VCaP (cell line): ENCODE measurements at regions not wholly inside any gene's neighbourhood (a gene's known extent, or its start where the extent isn't known, plus 50 kb on each side); places are given as distances from the start of the nearest gene placed in this dataset.

Source experiments
- H3K27ac ChIP-seq: fragments of 450-650 bp; 2 replicates; pipeline ENCODE4 v1.5.1; 2017
- TF ChIP-seq, protein P1 (sequence below): fragments of 450-650 bp; conservative IDR thresholded peaks from 2 replicates; pipeline ENCODE4 v1.5.1; 2017; ENCODE audit warnings: mild to moderate bottlenecking, moderate library complexity

DNA sequence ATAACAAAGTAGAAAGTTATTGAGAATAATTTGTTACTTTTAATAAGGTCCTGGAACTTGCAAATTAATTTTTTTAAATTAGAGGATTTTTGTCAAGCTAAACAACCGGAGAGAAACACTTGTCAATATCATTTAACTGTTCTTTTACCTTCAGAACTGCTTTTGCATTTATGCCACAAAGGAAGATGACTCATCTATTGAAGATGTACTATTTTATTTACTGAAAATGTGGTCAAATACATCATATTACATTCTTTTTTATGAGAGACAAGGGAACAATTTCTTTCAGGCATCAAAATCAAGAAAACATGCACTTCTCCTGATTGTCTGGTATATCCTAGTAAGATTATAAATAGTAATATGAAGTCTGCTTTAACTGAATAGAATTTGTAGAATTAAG is 558.2 kb upstream of the PRMT6 start:
- H3K27ac ChIP-seq, result no peak overlapping the region
- TF ChIP-seq, protein P1, sequence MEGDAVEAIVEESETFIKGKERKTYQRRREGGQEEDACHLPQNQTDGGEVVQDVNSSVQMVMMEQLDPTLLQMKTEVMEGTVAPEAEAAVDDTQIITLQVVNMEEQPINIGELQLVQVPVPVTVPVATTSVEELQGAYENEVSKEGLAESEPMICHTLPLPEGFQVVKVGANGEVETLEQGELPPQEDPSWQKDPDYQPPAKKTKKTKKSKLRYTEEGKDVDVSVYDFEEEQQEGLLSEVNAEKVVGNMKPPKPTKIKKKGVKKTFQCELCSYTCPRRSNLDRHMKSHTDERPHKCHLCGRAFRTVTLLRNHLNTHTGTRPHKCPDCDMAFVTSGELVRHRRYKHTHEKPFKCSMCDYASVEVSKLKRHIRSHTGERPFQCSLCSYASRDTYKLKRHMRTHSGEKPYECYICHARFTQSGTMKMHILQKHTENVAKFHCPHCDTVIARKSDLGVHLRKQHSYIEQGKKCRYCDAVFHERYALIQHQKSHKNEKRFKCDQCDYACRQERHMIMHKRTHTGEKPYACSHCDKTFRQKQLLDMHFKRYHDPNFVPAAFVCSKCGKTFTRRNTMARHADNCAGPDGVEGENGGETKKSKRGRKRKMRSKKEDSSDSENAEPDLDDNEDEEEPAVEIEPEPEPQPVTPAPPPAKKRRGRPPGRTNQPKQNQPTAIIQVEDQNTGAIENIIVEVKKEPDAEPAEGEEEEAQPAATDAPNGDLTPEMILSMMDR, result no peak

DNA sequence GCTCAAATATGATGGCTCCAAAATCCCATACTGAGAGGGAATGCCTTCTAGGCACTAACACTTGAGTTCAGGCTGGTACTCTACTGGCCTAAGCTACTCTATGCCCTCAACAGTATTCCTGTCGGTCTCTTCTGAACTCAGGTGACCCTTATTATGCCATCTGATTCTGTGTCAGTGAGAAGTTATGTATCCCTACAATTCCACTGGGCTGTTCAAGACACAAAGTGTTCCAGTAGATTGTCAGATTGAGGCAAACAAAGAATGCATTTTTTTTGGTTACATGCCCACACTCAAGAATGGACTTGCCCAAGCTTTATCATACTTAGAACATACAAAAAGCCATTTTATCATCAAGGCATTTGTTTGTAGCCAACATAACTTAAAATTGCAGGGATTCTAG is 553.8 kb upstream of the PRMT6 start:
- TF ChIP-seq, protein P1, result no peak
- no peak overlapping the region for H3K27ac ChIP-seq

DNA sequence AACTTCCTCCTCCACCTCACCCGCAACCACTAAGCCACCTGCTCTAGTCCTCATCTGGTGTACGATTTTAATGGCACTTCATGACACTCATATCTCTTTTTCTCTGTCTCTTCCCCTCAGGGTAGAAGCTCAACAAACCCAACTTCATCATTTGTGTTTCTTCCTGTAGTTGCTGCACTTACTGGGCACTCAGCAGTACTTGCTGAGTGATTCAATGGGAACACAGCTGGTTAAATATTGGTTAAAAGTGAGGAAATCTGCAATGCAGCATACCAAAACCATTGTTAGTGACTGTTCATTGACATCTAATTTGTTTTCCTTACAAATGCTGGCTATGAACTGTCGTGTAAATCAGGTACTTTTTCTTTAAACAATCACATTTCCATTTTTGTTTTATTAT is 541.1 kb upstream of the PRMT6 start:
- no peak overlapping the region for H3K27ac ChIP-seq
- TF ChIP-seq, protein P1, result no peak

DNA sequence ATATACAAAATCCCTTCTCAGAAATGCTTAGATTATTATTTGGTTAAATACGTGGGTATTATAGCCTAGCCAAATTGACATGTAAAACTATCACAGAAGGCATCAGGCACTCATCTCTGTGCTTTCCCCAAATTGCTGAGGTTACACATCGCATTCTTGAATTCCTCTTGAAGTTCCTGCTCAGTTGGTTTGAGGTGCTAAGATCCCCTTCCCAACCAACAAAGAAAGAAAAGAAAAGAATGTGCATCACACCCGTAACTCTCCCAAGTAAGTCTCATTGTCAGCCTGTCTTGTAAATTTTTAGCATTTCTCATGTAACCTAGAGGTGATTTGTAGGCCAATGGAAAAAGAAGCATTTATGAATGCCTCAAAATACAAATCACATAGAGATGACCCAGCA is 539.2 kb upstream of the PRMT6 start:
- H3K27ac ChIP-seq, result no peak overlapping the region
- TF ChIP-seq, protein P1, result no peak

DNA sequence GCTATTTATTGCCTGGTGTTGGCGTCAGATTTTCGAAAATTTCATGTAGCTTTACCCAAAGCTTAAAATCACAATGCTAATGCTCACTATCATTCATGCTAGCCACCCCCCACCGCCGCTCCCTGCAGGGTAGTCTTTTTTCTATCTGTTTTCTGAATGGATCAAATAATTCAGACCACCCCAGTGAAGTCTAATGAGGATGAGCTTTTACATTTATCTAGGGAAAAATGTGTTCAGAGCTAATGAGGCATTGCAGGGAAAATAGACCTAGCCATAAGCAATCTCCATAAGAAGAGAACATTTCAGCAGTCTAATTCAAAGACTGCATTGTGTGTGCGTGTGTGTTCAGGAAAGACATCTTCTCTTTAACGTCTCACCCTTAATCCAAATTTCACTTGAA is 533.0 kb upstream of the PRMT6 start:
- TF ChIP-seq, protein P1, result no peak
- no peak overlapping the region for H3K27ac ChIP-seq

DNA sequence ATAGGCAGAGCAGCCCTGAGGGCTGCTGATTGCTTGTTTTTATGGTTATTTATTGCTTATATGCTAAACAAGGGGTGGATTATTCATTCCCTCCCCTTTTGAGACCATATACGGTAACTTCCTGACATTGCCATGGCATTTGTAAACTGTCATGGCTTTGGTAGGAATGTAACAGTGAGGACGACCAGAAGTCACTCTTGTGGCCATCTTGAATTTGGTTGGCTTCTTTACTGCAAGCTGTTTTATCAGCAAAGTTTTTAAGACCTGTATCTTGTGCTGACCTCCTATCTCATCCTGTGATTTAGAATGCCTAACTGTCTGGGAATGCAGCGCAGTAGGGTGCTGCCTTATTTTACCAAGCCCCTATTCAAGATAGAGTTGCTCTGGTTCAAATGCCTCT is 531.8 kb upstream of the PRMT6 start:
- TF ChIP-seq, protein P1, result no peak
- H3K27ac ChIP-seq, result no peak overlapping the region

DNA sequence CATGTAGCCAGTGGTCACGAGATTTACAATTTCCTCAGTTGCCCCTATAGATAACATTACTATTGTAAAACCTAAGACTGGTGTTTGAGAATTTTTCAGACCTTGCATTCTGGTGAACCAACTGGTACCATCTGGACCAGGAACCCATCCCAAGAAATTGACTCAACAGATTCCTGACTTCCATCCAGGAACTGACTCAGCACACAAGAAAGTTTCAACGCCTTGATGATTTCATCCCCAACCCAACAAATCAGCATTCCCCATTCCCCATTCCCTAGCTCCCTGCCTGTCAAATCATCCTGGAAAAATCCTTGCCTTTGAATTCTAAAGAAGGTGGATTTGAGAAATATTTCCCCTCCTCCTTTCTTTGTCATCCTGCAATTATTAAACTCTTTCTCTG is 529.8 kb upstream of the PRMT6 start:
- TF ChIP-seq, protein P1, result no peak
- no peak overlapping the region for H3K27ac ChIP-seq

DNA sequence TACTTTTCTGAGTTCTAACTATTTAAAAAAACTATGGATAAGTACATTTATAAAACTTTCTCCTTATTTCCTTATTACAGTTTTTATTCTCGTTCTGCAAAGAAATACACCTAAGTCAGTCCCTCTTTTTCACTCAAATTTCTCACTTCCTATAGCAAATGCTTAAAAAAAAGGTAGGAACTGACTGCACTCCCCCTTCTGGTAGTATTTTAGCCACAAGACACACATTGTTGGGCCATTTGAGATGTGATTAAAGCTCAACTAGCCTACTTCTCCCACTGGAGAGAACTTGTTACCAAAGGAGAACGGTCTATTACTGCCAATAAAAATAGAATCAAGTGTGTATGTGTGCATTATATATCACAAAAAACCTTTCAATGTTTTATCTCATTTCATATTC is 521.9 kb upstream of the PRMT6 start:
- H3K27ac ChIP-seq, result no peak overlapping the region
- TF ChIP-seq, protein P1, result no peak; the same call in 1 of the 2 replicates
